ENCODE measurements at regions not wholly inside any gene's neighbourhood (a gene's known extent, or its start where the extent isn't known, plus 50 kb on each side); places are given as distances from the start of the nearest gene placed in this dataset.

GRCh38 chr2:33762636-33763035 is 163.5 kb upstream of the FAM98A start:
- TF ChIP-seq, protein P1, sequence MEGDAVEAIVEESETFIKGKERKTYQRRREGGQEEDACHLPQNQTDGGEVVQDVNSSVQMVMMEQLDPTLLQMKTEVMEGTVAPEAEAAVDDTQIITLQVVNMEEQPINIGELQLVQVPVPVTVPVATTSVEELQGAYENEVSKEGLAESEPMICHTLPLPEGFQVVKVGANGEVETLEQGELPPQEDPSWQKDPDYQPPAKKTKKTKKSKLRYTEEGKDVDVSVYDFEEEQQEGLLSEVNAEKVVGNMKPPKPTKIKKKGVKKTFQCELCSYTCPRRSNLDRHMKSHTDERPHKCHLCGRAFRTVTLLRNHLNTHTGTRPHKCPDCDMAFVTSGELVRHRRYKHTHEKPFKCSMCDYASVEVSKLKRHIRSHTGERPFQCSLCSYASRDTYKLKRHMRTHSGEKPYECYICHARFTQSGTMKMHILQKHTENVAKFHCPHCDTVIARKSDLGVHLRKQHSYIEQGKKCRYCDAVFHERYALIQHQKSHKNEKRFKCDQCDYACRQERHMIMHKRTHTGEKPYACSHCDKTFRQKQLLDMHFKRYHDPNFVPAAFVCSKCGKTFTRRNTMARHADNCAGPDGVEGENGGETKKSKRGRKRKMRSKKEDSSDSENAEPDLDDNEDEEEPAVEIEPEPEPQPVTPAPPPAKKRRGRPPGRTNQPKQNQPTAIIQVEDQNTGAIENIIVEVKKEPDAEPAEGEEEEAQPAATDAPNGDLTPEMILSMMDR (IDR thresholded peaks at IDR 0.05; ENCODE audit: low read depth, low read length): no peak
- no peak for TF ChIP-seq EZH2phosphoT487 (IDR thresholded peaks at IDR 0.05; ENCODE audit: low read depth)

Measured in OCI-LY3 (cell line).